ENCODE measurements at regions not wholly inside any gene's neighbourhood (a gene's known extent, or its start where the extent isn't known, plus 50 kb on each side); places are given as distances from the start of the nearest gene placed in this dataset.
A peak's percentile ranks its signal among the peaks of the same experiment; 100 is the strongest.
"Not testable (repeated sequence)": the region's sequence is repeated elsewhere in the genome, so short reads cannot be mapped to it uniquely, and the experiment has no call there.

DNA sequence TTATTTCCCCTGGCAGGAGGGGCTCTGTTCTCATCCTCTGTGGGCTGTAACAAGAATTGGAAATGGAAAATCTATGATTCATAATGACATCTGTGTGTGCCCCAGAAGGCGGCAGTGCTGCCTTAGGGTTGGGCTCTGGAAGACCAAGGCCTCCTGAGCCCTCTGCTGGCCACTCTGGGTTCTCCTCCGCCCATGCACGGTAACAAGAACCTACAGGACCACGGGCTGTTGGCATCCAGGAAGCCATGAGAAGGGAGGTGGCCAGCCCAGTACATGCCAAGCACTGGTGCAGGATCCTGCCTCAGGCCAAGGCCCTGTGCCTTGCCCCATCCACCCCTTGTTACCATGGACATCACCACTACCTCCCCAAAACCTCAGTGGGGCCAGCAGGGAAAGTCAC lies 454.2 kb downstream of the TP53TG3F start:
- WGBS: no CpG with 5 or more reads among the region's 4 CpGs
- DNase-seq (ENCODE audit: low spot score in 2 of 2); H3K27me3 ChIP-seq; H3K27ac ChIP-seq; H3K36me3 ChIP-seq; H3K4me1 ChIP-seq; H3K9me3 ChIP-seq; H3K4me3 ChIP-seq: not testable (repeated sequence)

DNA sequence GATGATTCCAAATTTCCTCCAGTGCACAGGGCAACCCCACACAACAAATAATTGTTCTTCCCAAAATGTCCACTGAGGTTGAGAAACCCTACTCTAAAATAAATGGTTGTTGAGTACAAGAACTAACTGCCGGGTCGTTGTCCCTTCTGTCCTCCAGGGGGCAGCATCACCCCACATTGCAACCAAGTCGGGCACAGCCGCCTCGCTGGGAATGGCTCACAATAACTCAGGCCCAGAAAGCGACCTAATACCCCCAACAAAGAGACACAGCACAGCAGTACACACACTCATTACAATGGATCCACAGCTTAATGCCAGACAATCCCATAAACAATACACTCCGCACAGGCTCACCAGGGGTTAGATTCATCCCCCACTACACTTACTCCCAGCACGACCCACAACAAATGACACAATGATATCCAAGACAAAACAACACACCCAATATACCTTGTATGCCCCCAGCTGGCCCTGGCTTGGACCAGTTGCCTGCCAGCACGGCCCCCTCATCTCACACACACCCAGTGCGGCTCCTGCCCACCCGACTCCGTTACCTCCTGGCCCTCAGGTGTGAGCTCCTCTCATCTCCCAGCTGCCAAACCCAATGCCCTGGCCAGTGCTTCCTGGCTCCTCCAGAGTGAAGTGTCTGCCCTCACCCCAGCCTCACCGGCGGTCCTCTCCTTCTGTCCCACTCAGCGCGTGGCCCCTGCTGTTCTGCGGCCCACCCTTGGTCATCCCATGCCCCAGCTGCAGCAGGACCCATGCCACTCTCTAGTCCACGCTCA lies 461.5 kb downstream of the TP53TG3F start:
- H3K9me3 ChIP-seq; H3K27ac ChIP-seq; H3K4me1 ChIP-seq; DNase-seq (ENCODE audit: low spot score in 2 of 2); H3K4me3 ChIP-seq; H3K27me3 ChIP-seq; H3K36me3 ChIP-seq: not testable (repeated sequence)
- no CpG with 5 or more reads among the region's 18 CpGs for WGBS

DNA sequence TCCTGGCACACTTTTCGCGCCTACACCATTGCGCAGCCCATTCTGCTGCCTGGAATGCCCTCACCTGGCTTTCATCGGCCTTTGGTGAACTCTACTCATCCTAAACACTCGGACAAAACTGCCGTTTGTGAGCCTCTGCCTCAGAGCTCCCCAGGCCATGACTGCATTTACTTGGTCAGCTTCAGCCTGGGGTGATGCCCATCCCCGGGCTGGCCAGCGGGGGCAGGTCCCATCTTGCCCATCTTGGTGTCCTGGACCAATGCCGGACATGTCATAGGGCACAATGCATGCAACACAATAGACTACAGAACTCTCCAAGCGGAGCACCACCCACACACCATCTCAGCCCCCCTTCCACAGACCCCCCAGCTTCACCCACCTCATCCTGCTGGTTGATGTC lies 463.5 kb downstream of the TP53TG3F start:
- not testable (repeated sequence) for H3K27me3 ChIP-seq; DNase-seq (ENCODE audit: low spot score in 2 of 2)
- WGBS: 99% methylated on average over 5 of the region's 10 CpGs

DNA sequence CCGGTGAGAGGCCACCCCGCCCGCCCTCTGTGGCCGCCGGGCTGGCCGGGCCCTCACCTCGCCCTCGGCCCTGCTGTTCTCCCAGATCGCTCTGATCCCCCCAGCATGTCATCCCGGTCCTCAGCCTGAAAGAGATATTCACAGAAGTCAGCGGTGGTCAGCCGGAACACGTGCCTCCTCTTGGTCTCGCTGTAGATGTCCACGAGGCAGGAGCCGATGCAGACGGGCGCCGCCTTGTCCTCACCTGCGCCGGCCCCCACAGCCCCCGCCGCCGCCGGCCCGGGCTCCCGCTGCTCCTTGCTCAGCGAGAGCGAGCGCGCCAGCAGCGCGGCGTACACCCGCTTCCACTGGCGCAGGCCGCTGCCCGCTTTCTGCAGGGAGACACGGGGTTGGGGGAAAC lies 468.6 kb downstream of the TP53TG3F start:
- not testable (repeated sequence) for H3K9me3 ChIP-seq; H3K27me3 ChIP-seq; H3K4me1 ChIP-seq; H3K36me3 ChIP-seq; DNase-seq (ENCODE audit: low spot score in 2 of 2); H3K4me3 ChIP-seq; H3K27ac ChIP-seq
- no CpG with 5 or more reads among the region's 39 CpGs for WGBS

More for the DNA sequence above, 463.5 kb downstream of the TP53TG3F start:
- not testable (repeated sequence) for H3K36me3 ChIP-seq, H3K9me3 ChIP-seq, H3K4me3 ChIP-seq, H3K4me1 ChIP-seq, H3K27ac ChIP-seq

DNA sequence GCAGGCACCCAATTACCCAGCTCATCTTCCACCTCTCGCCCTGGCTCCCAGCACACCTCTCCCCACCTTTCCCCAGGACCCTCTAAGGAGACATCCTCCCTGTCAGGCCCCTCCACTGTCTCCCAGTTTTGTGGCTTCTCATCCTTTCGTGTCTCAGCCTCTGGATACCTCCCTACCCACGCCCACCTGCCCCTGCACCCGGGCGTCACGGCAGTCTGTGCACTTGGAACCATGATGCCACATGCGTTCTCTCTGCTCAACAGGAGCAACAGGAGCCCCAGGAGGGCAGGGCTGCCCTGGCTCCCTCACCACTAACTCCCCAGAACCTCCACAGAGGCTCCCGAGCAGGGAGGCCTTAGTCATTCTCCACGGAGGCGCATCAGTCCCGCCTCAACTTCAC lies 472.8 kb downstream of the TP53TG3F start:
- H3K9me3 ChIP-seq; H3K27me3 ChIP-seq; H3K4me3 ChIP-seq; DNase-seq (ENCODE audit: low spot score in 2 of 2); H3K36me3 ChIP-seq; H3K4me1 ChIP-seq; H3K27ac ChIP-seq: not testable (repeated sequence)
- no CpG with 5 or more reads among the region's 11 CpGs for WGBS

DNA sequence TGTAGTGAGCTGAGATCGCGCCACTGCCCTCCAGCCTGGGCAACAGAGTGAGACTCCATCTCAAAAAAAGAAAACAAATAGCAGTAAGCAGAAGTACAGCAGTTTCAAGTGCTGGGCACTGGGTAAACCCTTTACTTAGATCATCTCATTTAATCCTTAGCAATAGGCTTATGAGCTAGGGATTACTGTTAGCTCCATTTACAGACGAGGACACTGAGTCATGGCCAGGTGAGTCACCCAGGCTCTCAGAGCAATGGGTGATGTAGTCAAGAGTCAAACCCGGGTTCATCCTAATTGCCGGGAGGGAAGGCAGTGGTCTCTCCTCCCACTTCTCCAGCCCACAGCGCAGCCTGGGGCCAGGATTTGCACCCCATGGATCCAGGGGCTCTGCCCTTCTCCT lies 473.6 kb downstream of the TP53TG3F start:
- H3K27me3 ChIP-seq; H3K4me3 ChIP-seq; H3K27ac ChIP-seq; H3K9me3 ChIP-seq; H3K36me3 ChIP-seq; DNase-seq (ENCODE audit: low spot score in 2 of 2); H3K4me1 ChIP-seq: not testable (repeated sequence)
- no CpG with 5 or more reads among the region's 6 CpGs for WGBS

DNA sequence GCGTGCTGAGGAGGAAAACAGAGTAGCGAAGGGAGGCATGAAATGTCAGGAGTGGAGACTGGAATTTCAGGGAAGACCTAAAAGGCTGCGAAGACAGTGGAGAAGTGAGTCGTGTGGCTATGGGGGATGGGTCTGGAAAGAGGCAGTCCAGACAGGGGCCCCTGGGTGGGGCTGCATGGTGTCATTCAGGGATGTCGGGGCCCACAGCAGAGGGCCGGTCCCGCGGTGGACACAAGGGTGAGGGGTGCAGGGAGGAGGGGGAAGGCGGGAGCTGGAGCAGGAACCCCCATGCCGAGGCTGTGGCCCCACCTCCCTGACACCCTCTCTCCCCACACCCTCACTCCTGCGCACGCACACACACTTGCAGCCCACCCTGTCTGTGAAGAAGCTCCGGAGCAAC lies 476.4 kb downstream of the TP53TG3F start:
- DNase-seq (ENCODE audit: low spot score in 2 of 2): peak in 1 of 2 donors; percentile 11
- not testable (repeated sequence) for H3K4me1 ChIP-seq

DNA sequence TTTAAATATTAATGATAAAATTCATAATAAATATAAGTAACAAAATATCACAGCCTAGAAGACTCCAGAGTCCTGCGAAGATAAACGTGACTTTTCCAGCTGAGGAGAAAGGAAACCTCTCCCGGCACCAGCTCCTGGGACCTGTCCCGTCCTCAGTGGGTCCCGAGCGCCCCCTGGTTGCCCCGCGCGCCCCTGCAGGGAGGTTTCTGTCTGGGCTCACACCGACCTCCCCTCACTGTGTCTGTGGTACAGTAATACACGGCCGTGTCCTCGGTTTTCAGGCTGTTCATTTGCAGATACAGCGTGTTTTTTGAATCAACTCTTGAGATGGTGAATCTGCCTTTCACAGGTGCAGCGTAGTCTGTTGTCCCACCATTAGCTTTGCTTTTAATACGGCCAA lies 478.7 kb downstream of the TP53TG3F start:
- not testable (repeated sequence) for H3K4me3 ChIP-seq; H3K9me3 ChIP-seq; H3K36me3 ChIP-seq; H3K4me1 ChIP-seq; DNase-seq (ENCODE audit: low spot score in 2 of 2); H3K27me3 ChIP-seq; H3K27ac ChIP-seq
- 20% methylated on average over 4 of the region's 16 CpGs for WGBS

More for the DNA sequence above, 476.4 kb downstream of the TP53TG3F start:
- 81% methylated on average over 5 of the region's 13 CpGs for WGBS
- H3K27ac ChIP-seq, H3K4me3 ChIP-seq, H3K9me3 ChIP-seq, H3K27me3 ChIP-seq, H3K36me3 ChIP-seq: not testable (repeated sequence)

DNA sequence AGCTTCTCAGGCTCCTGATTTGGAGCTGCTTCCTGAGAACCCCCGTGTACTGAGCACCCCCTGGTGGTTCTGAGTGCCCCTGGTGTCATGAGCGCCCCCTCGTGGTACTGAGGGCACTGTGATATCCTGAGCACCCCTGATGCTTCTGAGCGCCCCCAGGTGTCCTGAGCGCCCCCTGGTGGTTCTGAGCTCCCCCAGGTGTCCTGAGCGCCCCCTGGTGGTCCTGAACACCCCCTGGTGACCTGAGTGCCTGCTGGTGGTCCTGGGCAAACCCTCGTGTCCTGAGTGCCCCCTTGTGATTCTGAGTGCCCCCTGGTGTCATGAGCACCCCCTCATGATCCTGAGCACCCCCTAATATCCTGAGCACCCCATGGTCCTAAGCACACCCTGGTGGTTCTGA lies 502.1 kb downstream of the TP53TG3F start:
- not testable (repeated sequence) for H3K4me1 ChIP-seq
- no CpG with 5 or more reads among the region's 7 CpGs for WGBS

DNA sequence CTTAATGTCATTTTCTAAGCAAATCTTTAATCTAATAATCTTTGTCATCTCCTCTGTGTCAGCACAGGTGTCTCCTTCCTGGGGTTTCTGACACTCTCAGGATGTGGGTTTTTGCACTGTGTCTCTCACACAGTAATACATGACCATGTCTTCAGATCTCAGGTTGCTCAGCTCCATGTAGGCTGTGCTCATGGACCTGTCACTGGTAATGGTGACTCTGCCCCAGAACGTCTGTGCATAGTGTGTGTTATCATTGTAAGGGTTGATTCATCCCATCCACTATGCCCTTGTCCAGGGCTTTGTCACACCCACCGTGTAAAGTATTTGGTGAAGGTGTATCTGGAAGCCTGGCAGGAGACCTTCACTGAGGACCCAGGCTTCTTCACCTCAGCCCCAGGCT lies 506.1 kb downstream of the TP53TG3F start:
- not testable (repeated sequence) for DNase-seq (ENCODE audit: low spot score in 2 of 2); H3K36me3 ChIP-seq; H3K4me1 ChIP-seq; H3K9me3 ChIP-seq; H3K27ac ChIP-seq; H3K4me3 ChIP-seq; H3K27me3 ChIP-seq
- WGBS: no CpG with 5 or more reads among the region's 2 CpGs

More for the DNA sequence above, 502.1 kb downstream of the TP53TG3F start:
- H3K4me3 ChIP-seq; H3K27me3 ChIP-seq; H3K27ac ChIP-seq; H3K36me3 ChIP-seq; DNase-seq (ENCODE audit: low spot score in 2 of 2); H3K9me3 ChIP-seq: not testable (repeated sequence)

DNA sequence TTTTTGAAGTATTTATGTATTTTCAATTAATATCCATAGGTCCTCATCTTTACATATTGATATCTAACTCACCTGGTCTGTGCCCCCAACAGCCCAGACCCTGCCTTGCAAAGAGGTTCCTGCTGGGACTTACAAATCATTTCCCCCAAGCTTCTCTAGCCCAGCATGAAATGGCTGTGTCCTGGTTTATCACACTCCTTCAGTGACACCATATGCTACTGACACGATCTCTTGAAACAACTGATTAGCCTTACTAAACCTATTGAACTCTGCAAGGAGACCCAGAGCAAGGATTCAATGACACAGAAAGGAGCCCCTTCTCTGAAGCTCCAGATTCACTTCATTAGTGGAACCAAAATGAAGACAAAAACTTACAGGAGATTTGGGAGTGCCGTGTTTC lies 507.4 kb downstream of the TP53TG3F start:
- WGBS: 92% methylated on average over 1 of the region's 2 CpGs
- not testable (repeated sequence) for DNase-seq (ENCODE audit: low spot score in 2 of 2); H3K4me1 ChIP-seq; H3K4me3 ChIP-seq; H3K9me3 ChIP-seq; H3K27ac ChIP-seq; H3K36me3 ChIP-seq; H3K27me3 ChIP-seq

DNA sequence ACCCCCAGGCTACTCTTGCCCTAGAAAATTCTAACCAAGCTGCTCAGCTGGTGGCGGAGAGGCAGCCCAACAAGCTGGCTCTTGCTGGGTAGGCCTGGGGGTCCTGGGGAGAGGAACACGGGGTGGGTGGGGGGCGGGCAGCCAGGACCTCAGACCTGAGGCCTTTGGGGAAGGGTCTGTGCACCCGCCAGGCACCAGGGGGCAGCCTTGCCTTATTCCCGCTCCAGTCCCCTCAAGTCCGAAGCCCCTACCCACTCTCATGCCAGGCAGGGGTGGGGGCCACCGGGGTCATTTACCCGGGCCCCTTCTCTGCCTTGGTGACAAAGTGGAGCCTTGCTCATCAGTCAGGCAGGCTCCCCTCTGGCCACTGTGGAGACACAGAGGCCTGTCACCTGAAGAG lies 515.1 kb downstream of the TP53TG3F start:
- H3K27ac ChIP-seq; H3K4me1 ChIP-seq; DNase-seq (ENCODE audit: low spot score in 2 of 2); H3K4me3 ChIP-seq; H3K36me3 ChIP-seq; H3K27me3 ChIP-seq; H3K9me3 ChIP-seq: not testable (repeated sequence)
- WGBS: no CpG with 5 or more reads among the region's 8 CpGs

DNA sequence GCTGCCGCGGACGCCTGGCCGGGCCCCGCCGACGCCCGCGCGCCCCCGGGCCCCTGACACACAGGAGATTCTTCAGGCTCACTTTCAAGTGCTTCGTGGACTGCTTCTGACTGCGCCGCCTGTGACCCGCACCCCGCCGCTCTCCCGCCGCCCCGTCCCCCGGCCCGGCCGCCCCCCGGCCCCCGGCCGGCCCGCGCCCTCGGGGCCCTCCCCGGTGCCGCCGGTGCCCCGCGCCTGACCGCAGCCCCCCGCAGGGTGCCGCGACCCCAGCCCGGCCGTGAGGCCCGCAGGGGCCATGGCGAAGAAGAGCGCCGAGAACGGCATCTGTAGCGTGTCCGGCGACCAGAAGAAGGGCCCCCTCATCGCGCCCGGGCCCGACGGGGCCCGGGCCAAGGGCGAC lies 516.3 kb downstream of the TP53TG3F start:
- not testable (repeated sequence) for DNase-seq (ENCODE audit: low spot score in 2 of 2); H3K36me3 ChIP-seq; H3K4me3 ChIP-seq; H3K9me3 ChIP-seq; H3K27me3 ChIP-seq; H3K27ac ChIP-seq; H3K4me1 ChIP-seq
- no CpG with 5 or more reads among the region's 55 CpGs for WGBS

DNA sequence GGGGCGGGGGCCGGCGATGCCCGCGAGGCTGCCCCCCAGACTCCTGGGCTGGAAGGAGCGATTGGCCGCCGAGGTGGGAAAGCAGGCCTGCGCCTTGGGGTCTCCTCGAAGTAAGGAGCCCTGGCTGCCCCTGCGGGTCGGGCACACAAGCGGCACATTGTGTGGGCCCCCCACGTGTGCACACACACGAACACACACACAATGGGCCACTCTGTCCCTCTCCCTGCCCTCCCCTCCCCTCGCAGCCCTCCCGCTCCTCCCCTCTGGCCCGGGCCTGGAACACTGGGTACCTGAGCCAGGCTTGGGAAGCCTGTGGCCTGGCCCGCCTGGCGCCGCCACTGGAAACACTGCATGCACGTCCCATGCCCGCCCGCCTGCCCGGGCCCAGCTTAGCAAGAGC lies 517.1 kb downstream of the TP53TG3F start:
- WGBS: no CpG with 5 or more reads among the region's 25 CpGs
- not testable (repeated sequence) for H3K27ac ChIP-seq, H3K36me3 ChIP-seq, H3K9me3 ChIP-seq, H3K4me3 ChIP-seq, H3K4me1 ChIP-seq, H3K27me3 ChIP-seq
- peak in 1 of 2 donors; percentile 50 for DNase-seq (ENCODE audit: low spot score in 2 of 2)

DNA sequence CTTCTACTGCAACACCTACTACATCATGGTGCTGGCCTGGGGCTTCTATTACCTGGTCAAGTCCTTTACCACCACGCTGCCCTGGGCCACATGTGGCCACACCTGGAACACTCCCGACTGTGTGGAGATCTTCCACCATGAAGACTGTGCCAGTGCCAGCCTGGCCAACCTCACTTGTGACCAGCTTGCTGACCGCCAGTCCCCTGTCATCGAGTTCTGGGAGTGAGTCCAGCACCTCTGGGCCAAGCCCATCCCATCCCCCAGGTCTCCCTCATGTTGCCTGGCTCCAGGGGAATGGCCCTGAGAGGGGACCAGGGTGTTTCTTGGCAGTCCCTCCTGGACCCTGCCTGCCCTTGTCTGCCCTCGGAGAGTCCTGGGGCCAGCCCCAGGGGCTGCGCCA lies 519.4 kb downstream of the TP53TG3F start:
- H3K36me3 ChIP-seq; H3K27ac ChIP-seq; H3K4me3 ChIP-seq; H3K27me3 ChIP-seq; DNase-seq (ENCODE audit: low spot score in 2 of 2); H3K9me3 ChIP-seq; H3K4me1 ChIP-seq: not testable (repeated sequence)
- WGBS: no CpG with 5 or more reads among the region's 6 CpGs
